ENCODE measurements at regions not wholly inside any gene's neighbourhood (a gene's known extent, or its start where the extent isn't known, plus 50 kb on each side); places are given as distances from the start of the nearest gene placed in this dataset.
"Not testable (repeated sequence)": the region's sequence is repeated elsewhere in the genome, so short reads cannot be mapped to it uniquely, and the experiment has no call there.

DNA sequence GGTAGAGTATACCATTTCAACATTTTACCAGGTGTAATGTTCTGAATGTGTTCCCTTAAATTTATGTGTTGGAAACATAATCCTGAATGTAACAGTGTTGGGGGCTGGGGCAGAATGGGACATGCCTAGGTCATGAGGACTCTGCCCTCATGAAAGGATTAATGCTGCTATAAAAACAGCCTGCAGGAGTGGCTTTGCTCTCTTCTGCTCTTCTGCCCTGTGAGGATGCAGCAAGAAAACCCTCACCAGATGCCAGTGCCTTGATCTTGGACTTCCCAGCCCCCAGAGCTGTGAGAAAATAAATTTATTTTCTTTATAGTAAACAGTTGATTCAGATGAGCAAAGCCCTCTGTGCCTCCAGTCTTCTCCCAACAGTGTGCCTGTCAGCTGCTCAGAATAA is 326.0 kb upstream of the ONECUT1 start:
- no peak for DNase-seq

DNA sequence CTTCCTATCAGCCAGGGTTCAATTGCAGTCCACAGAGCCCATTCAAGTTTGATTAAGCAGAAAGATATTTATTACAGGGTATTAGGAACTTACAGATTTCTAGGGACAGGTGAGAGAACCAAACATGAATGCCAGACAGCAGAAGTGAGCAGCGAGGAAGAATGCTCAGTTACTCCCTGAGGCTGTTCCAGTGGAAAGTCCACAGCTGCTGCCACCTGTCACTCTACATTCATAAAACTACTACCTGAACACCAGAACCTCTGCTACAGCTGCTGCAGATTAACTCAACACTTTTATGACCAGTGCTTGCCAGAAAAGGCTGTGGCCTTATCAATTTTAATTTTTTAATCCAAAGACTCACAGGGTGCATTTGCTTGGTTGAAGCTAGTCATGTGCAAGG is 325.4 kb upstream of the ONECUT1 start:
- DNase-seq, result no peak

DNA sequence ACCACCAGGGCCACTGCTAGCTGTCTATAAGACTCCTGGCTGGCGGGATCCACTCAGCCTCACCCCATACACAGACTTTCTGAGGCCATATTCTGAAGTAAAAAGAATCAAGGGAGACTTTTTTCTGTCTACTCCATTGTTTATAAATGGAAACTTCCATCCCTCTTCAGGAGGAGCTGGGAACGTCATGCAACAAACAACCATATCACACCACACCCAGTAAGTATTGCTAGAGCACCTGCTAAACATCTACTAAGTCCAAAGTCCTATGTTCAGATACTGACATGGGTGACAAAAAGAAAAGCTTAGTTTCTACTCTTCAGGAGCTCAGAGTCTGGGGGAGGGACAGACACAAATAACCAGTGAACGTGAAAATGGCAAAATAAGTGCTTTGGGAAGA is 324.8 kb upstream of the ONECUT1 start:
- no peak for DNase-seq

DNA sequence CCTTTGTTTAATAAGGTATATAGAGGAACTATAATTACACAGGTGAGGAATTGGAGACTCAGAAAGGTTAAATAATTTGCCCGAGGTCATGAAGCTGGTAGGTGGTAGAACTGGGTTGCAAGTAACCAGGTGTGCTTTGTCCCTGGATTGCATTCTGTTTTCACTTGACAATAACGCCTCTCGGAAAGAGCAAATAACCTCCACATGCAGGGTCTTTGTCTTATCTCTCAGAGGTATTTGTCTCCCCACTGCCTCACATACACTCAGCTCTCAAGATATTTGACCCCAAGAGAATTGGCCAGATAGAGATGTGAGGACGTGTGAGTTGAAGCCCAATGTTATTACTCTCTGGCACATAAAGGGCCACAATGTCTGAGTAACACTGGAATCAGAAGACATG is 320.9 kb upstream of the ONECUT1 start:
- no peak for DNase-seq

DNA sequence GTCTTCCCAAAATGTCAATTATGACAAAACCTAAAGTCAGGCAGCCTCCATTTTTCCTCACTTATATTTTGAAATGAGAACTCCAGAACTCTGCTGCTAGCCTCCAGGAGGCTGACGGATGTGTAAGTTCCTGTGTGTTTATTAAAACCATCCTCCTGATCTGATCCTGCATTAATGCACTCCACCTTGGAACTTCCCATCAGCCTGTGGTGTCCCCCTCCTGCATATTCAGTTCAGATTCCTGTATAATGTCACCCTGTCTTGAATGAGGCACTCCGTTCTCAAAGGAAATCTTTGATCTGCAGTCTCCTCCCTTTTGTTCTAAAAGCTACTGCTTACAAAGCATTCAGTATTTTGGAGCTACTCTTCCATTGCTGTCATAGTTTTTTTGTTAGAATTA is 318.2 kb upstream of the ONECUT1 start:
- DNase-seq, result no peak

DNA sequence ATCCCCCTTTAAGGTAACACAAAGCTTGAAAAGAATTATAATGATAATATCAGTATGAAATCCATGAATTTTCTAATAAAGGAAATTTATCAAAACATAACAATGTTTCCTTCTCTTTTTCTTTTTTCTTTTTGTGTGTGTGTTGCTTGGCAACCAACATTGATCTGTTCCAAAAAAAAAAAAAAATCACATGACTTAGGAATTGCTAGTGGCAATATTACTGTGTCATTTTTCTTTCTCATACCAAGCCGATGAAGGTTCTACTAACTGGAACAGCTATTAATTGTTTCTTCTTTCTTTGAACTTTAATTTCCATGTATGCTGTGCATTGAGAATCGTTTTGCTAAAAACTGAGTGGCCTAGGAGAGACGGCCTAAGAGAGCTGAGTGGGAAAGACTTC is 317.7 kb upstream of the ONECUT1 start:
- no peak for DNase-seq

DNA sequence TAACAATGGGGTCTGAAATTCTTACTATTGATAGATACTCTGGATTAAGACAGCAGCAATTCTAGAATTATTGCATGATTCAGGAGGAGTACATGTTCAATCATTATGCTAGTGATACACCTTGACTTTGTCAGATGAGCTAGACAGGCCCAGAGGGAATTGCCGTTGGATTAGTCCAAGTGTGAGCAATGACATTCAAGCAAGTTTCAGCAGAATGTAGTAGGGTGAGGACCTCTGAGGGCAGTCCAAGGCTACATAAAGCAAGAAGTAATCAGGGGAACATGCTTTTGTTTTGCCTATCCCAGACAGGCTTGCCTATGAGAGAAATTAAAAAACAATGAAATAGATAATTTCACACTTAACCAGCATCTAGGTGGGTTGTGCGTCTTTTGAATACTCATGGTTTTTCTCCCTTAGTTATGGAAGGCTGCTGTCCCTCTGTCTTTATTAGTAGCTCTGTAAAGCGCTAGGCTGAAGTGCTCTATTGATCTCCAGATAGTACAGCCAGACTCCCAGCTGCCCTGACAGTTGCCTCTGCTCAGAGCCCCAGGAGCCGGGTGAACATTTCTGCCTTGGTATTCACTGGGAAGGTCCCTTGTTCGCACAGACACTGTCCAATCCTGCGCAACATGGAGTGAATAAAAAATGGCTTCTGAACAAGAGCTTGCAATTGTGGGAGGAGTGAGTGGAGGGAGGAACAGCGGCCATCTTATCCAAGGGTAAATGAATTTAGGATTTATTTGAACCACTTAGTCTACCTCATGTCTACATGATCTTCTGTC is 316.6 kb upstream of the ONECUT1 start:
- DNase-seq, result no peak

DNA sequence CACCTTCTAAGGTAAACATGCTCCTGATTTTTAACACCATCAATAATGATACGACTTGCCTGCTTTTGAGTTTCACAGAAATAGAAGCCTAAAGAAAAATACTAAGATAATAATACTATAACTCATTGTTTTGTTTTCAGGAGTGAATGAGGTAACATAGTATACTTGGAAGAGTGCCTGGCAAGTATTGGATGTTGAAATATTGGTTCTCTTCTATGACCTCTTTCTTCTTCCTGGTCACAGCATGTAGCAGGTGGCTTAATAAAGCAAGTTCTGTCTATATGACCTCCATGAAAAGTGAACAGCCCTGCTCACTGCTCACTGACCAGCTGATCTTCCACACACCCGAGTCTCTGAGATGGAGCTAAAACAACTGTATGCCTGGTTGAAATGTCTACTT is 312.3 kb upstream of the ONECUT1 start:
- no peak for DNase-seq

DNA sequence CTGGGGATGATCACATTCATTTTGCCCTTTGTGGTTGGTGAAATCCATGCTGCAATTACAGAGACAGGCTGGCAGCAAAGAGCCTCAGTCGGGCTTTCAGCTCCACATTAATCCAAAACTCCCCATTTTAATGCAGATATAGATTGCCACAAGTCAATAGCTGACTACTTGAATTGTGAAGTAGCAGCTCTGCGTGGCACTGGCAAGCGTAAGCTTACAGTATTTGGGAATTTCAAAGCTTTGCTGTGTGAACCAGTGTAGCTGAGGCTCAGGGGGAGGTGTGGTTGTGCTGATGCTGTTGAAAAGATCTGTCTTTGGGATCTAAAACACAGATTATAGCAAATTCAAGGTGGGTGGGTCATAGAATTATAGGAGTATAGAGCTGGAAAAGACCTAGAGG is 290.3 kb upstream of the ONECUT1 start:
- no peak for DNase-seq

DNA sequence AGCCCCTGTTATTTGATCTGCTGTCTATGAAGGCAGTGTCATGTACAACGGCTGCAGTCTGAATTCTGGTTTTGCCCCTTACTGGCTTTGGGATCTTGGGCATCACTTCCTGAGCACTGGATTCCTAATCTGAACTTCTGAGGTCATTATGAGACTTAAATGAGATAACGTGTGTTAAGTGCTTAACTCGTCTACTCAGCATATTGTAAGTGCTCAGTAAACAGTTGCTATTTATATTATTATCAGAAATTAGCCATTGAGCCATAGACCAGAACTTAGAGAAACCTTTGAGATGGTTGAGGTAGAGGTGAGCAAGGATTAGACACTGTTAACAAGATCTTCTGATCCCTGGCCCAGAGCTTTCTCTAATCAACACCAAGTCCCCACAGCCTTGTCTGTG is 284.1 kb upstream of the ONECUT1 start:
- DNase-seq, result no peak

DNA sequence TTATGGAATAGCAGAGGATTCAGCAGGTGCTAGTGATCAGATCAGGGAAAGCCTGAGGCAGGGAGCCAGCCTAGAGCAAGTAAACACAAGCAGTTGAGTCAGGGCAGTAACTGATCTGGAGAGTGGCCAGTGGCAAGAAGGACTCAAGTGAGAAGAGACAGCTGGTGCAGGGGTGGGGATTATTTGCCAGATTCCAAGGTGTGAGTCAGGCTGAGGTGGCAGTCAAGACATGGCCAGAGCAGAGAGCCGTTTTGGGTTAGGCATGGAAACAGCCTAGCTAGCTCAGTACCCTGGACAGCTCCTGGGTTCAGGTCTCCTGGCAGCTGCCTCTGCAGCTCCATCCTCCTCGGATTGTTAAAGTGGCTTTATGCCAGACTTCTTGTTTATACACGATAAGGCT is 281.9 kb upstream of the ONECUT1 start:
- no peak for DNase-seq

DNA sequence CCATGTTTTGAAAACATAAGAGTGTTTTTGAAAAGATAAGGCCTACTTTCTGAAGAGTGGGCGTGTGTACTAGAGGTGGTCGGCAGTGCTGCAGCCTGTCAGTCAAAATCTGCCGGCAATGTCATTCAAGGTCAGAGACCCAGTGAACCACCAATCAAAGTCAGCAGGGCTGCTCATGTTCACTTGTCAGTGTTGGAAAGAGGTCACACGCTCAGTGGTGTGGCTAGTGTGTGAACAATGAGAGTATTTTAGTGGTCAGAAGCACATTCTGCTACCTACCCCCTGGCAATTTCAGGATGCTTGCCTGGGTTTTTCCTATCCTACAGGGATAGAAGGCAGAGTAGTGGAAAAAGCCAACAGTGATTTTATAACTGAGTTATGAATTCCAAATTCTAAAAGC is 278.5 kb upstream of the ONECUT1 start:
- DNase-seq, result no peak

DNA sequence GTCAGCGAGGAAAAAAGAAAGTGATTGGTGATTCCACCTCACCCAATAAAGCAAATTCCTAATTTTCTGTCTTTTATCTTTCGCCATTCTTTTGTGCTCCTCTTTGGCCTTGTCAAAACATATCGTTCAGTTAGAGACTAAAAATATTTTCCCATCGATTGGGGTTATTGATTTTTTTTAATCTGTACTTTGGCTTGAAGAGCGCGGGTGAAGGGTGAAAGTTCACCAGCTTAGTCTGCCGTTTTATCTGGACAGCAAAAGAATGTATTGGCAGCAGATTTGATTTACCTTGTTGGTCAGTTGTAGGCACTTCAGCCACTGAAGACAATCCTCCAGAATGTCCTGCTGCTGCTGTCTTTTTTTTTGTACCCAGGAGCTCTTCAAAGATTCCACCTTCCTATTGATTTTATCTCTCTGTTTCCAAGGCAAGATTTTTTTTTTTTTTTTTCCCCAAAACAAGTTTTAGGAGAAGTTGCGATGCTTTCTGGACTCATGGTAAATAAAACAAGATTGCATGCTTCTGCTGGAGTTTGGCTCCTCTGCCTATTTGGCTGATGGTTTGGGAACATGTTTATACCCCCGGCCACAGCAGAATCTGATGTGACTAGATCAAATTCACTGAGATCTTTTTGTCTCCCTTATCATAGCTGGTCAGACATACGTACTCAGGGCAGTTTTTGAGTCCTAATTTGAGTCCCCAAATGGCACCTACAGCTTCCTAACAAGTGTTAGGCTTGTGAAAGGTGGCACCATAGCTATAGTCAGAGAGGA is 269.3 kb upstream of the ONECUT1 start:
- DNase-seq, result no peak

DNA sequence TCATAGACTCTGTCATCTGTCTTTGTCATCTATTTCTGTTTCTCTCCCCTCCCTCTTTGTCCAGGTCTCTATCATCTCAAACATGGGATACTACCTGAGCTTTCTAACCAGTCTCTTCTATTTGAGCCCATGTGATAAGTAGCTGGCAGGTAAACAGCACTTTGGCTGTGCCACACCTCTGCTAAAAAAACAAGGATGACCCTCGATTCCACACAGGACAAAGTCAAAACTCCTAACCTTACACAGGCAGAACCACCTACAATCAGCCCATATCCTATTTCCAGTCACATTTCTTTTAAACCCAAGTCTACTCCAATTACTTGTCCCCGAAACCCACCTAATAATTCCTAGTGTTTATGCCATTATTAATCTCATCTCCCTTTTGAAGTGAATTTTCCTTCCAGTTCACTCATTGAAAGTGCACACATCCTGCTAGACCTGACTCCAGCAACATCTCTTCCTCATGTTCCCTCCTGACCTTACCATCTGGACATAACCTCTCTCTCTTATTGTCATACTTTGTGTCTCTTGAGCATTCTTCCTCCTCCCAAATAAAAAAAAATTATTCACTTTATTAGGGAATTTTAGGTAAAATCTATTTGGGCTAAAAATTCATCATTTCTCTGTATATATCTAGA is 256.1 kb upstream of the ONECUT1 start:
- DNase-seq, result no peak

DNA sequence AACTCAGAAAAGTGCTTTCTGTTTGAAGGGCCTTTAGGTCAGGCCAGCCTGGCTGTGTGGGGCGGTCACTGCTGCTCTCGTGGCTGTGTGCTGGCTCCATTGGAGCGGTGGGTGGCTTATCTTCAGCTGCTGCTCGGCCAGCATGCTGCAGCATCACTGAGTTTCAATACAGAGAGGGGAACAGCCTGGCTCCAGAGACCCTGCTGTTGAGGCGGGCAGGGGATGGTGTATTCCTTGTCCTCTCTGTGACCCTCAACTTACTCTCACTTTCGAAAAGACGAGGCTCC is 248.5 kb upstream of the ONECUT1 start:
- no peak for DNase-seq

DNA sequence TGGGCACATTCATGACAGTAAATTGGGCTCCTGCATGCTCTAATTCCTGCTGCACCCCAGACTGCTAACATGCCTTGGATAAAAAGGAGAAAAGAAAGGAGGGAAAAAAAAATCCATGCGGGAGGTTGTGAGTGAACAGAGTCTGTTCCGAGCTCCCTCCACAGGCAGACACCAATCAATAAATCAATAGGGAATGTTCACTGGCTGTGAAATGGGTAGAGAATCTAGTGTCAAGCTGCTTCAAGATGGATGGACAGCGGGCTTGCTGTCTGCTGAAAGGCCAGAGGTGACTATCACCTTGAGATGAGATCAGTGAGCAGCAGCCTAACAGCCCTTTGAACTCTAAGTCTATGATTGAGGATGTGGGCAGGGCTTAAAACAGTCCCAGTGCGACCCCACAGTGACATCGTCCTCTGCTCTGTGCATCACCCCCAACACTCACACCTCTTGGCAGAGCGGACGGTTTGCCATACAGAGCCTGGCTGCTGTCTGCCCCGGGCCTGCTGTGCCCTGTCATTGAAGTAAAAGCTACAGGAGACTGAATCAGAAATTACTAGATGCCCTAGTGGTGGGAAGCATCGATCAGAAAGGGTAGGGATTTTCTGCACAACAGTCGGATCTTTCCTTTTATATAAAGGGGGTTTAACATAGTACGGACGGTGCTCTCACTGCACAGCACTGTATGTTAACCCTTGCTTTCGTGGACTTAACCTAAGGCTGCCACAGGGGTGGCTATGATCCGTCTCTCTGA is 247.9 kb upstream of the ONECUT1 start:
- no peak for DNase-seq

DNA sequence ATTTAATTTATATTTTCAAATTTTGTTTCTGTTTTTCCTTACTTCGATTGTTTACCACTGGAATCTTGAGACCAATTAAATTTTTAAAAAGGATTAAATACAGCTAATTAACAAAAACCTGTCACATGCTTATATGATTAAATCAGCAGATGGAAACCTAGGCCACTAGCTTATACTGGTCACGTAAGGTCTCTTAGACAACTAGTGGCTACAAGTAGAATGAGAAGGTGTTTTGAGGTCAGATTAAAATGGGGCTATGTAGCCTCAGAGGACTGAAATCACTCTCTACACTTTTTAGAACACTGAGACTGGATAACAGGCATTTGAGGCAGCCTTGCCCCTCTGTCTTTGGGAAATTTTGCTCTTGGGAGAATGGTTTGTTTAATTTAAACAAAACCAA is 246.5 kb upstream of the ONECUT1 start:
- DNase-seq, result no peak

DNA sequence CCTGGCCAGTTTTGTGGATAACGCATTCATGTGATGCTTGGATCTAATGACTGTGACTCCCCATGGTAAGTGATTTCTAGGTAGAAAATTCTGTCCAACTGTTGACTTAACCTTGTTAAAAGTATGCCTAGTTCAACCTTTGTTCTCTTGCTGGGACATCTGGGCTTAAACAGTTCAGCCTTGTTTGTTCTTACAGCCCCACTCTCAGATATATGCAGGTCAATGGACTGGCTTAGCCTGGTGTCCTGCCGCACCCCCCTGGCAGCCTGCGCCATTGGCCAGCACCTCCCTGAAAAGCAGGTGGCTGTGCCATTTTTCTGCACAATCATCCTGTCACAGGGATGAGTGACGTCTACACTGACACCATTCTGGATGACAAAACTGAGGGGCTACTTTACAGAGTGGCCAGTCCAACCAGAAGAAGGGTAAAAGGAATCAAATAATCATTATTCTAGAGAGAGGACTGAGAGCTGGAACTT is 244.7 kb upstream of the ONECUT1 start:
- DNase-seq, result no peak

DNA sequence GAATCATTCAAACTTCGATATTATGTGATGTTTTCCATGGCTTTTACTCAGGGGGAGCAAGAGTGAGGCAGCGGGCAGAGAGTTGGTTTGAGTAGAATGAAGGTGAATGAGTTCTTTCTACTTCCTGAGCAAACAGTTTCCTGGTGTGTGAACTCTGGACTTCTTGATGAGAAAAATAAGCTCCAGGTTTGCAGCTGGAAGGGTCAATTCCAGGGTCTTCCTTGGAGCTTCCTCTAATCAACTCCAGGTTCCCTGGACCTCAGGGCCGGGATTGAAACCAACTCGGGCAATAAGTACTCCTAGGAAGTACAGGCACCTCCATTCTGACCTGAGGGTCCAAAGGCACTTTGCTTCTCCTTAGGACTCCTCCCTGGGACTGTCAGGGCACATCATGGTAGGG is 243.6 kb upstream of the ONECUT1 start:
- DNase-seq, result no peak

DNA sequence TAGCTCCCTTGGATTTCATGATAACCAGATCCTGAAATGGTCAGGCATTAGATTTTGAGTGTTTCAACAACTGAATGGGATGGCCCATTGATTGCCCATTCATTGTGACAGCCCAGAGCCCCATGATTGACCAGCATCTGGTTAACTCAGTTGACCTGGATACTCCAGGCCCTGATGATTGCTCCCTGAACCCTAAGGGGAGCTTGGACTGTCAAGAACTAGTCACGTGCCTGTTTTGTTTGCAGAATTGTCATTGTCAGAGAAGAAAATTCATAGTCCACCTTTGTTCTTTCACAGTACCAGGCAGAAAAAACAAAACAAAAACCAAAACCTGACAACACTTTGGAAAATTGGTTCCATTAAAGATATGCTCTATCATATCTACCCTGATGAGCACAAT is 241.3 kb upstream of the ONECUT1 start:
- DNase-seq, result no peak

DNA sequence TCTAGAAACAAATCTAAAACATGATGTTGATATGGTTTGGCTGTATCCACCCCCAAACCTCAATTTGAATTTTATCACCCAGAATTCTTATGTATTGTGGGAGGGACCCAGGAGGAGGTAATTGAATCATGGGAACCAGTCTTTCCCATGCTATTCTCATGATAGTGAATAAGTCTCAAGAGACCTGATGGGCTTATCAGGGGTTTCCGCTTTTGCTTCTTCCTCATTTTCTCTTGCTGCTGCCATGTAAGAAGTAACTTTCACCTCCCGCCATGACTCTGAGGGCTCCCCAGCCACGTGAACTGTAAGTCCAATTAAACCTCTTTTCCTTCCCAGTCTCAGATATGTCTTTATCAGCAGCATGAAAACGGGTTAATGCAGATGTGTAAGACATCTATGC is 232.7 kb upstream of the ONECUT1 start:
- DNase-seq, result no peak

DNA sequence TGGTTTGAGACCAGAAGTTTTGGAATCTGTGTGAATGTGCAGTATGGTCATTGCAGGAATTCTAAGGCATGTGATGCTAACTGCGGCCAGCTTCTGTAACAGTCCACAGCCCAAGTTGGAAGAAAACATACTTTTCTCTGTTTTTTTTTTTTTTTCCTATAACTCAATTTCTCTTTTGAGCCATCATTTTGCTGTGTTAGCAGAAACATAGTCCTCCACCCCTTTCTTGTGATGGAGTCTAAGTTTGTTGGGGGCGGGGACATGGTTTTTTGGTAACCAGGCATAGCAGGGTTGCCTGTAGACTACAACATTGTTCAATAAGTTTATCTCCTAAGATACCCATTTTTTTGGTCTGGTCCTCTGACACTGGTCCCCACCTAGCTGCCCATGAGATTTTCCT is 223.2 kb upstream of the ONECUT1 start:
- DNase-seq, result no peak

DNA sequence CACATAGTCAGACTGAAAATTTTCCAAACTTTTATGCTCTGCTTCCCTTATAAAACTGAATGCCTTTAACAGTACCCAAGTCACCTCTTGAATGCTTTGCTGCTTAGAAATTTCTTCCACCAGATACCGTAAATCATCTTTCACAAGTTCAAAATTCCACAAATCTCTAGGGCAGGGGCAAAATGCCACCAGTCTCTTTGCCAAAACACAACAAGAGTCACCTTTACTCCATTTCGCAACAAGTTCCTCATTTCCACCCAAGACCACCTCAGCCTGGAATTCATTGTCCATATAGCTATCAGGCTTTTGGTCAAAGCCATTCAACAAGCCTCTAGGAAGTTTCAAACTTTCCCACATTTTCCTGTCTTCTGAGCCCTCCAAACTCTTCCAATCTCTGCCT is 221.6 kb upstream of the ONECUT1 start:
- not testable (repeated sequence) for DNase-seq

DNA sequence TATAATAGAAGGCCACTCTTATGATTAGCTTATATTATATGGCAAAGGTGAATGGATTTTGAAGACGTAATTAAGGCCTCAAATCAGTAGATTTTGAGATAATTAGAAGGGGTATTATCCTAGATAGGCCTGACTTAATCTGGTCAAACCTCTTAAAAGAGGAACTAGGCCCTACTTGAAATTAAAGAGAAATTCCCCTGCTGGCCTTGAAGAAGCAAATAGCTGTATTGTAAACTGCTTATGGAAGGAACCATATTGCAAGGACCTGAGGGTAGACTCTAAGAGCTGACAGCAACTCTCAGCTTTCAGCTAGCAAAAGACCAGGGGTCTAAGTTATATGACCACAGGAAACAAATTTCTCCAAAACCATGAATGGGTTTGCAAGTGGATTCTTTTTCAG is 219.0 kb upstream of the ONECUT1 start:
- DNase-seq, result no peak
